ENCODE measurements at regions not wholly inside any gene's neighbourhood (a gene's known extent, or its start where the extent isn't known, plus 50 kb on each side); places are given as distances from the start of the nearest gene placed in this dataset.

DNA sequence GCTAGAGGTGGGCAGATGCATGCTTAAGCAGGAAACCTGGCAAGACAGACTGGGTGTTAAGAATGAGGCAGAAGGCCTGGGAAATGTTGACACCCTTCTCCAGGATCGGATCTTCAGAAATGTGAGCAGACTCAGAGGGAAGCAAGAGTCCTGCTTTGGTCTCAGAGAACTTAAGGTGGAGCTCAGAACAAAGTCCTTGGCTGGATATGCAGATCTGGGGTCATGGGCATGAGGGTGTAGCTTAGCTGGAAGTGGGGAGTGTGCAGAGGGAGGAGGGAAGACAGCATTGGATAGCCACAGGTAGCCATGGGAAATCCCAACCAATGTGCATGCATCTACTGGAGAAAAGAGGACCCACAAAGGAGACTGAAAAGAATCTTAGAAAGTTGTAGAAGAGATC lies 58.6 kb upstream of the CDON start:
- ATAC-seq (replicated peaks in 6 of 8), result peak in 2 of 8 experiments; percentile 73 to 96
- in situ Hi-C loops (cut with MboI; ENCODE audit: low pct_unique_long_range_greater_than_20kb in 2 of 9, low sequenced_read_pairs in 9 of 9, unreplicated experiment in 9 of 9), result no loop called here
- no peak overlapping the region for H3K27ac ChIP-seq
- peaks cover 0 to under 1% of the 10 kb centered on the region in 2 donors for H3K4me1 ChIP-seq (replicated peaks in 1 of 2)
- WGBS, 10 experiments, result 67 to 100% (median 78%) methylated on average over 1 of the region's 1 CpG; no CpG with 5 or more reads in 7 of the 10 experiments
- no peak overlapping the region for H3K4me3 ChIP-seq

DNA sequence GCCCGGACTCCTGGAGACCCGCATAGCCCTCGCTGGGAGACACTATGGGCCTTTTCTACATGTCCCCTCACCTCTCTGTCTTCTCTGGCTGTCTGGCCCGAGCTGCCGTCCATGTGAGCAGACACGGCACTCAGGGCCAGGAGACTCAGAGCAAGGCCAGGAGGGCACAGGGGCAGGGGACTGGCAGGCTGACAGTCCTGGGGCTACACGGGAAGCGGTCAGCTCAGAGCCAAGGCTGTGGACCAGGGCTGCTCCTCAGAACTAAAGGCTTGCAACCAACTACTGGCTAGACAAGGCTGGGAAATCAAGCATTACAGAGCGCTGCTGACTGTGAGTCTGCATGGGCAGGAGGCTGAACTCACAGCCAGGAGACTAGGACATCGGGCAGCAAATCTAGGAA lies 56.1 kb upstream of the CDON start:
- Histone ChIP-seq H3K27ac (no peak overlapping the region), H3K4me1 (replicated peaks in 1 of 2) (peaks cover 2 to 10% of the 10 kb centered on the region in 2 donors), H3K4me3 (no peak overlapping the region)
- no peak for ATAC-seq (replicated peaks in 6 of 8)
- in situ Hi-C loops (cut with MboI; ENCODE audit: low pct_unique_long_range_greater_than_20kb in 2 of 9, low sequenced_read_pairs in 9 of 9, unreplicated experiment in 9 of 9), result no loop called here
- 0 to 94% (median 83%) methylated on average over 1 to 10 of the region's 10 CpGs; no CpG with 5 or more reads in 2 of the 10 experiments for WGBS, 10 experiments

DNA sequence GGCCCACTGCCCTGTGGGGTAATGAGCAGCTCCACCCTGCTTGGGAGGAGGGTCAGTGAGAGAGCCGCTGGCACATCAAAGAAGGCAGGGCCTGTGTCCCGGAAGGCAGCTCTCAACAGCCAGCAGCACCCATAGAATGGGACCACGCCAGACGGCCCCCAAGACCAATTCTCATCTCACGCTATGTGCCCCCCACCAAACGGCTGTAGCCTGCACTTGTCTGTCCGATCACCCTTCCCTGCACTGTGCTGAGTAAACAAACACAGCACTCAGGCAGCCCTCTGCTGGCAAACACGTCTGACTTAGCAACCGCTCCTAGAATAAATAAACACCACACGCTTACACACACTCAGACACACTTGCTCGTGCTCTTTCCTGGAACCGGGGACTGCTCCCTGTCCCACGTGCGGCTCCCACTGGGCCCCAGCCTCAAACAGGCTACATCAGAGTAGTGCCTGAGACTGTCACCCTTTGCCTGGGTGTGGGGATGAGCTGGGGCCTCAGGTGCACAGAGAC lies 53.2 kb upstream of the CDON start:
- ATAC-seq (replicated peaks in 6 of 8), result peak; percentile 75 to 94 (median 80)
- in situ Hi-C loops (cut with MboI; ENCODE audit: low pct_unique_long_range_greater_than_20kb in 2 of 9, low sequenced_read_pairs in 9 of 9, unreplicated experiment in 9 of 9), result no loop called here
- no peak overlapping the region for H3K27ac ChIP-seq
- WGBS, 10 experiments, result 5 to 60% (median 40%) methylated on average over 1 to 7 of the region's 14 CpGs; no CpG with 5 or more reads in 3 of the 10 experiments
- H3K4me1 ChIP-seq (replicated peaks in 1 of 2), result peaks cover 16 to 21% of the 10 kb centered on the region in 2 donors
- H3K4me3 ChIP-seq, result no peak overlapping the region

DNA sequence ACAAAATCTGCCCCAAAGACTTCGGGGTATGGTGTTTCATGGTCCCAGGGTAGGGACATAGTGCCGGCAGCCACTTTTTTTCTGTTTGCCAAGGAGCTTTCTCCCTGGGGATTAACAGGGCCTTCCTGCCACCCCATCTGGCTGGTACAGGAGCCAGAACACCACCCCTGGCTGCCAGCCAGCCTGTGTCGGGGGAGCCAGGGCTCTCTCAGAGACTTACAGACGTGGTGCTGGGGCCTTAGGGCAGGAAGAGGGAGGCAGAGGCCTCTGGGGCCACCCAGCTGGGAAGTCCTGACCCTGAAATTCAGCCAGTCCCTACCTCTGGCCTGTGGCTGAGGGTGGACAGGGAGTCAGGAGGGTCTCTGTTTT lies 52.4 kb upstream of the CDON start:
- no peak overlapping the region for H3K4me3 ChIP-seq
- in situ Hi-C loops (cut with MboI; ENCODE audit: low pct_unique_long_range_greater_than_20kb in 2 of 9, low sequenced_read_pairs in 9 of 9, unreplicated experiment in 9 of 9), result no loop called here
- 20 to 100% (median 67%) methylated on average over 1 of the region's 4 CpGs; no CpG with 5 or more reads in 7 of the 10 experiments for WGBS, 10 experiments
- H3K27ac ChIP-seq, result no peak overlapping the region
- peaks cover 16 to 21% of the 10 kb centered on the region in 2 donors for H3K4me1 ChIP-seq (replicated peaks in 1 of 2)
- ATAC-seq (replicated peaks in 6 of 8), result peak in 1 of 8 experiments; percentile 2

DNA sequence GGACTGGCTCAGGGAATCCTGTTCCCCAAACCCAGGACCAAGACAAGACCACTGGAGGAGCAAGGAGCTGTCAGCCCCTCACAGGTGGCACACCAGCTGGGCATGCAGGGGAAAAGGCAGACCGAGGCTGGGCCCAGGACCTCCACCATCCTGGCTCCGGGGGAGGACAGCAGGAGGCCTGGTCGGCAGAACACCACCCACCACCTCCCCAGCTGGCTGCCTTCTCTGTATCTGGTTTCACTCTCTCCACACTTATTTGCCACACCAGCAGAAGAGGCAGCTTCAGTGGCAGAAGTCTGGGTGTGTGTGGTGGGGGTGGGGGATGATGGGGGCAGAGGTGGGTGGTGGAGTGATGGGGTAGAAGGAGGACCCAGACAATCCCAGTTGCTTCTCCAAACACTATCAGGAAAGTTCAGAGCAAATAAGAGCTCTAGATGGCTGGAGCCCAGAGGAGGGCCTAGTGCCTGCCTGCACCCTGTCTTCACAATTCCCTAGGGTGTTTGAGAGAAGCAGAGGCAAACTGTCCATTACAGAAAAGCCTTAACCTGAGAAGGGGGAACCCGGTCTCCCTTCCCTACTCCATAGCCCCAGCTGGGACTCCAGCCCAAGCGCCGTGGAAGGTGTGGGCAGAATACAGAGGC lies 51.9 kb upstream of the CDON start:
- in situ Hi-C loops (cut with MboI; ENCODE audit: low pct_unique_long_range_greater_than_20kb in 2 of 9, low sequenced_read_pairs in 9 of 9, unreplicated experiment in 9 of 9), result no loop called here
- Histone ChIP-seq H3K27ac (no peak overlapping the region), H3K4me3 (no peak overlapping the region), H3K4me1 (replicated peaks in 1 of 2) (peaks cover 16 to 21% of the 10 kb centered on the region in 2 donors)
- ATAC-seq (replicated peaks in 6 of 8), result no peak
- 0 to 94% (median 87%) methylated on average over 1 to 3 of the region's 6 CpGs; no CpG with 5 or more reads in 7 of the 10 experiments for WGBS, 10 experiments

DNA sequence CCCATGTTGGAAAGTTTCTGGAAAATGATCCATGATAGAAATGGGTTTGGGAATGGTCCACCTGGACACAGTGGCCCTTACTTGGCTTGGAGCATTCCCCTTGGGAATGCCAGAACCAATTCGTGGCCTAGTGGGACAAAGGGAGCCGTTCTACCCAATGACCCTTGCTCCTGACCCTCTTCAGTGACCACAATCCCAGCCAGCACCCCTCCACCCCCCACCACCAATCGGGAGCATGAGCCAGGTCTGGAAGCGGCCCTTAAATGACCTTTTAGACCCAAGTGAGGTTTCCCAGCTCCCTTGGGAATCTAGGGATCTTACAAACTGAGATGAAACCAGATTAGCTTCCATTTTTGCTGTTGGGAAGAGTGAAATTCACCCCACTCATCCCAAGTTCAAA lies 51.3 kb upstream of the CDON start:
- H3K4me1 ChIP-seq (replicated peaks in 1 of 2), result peaks cover 16 to 21% of the 10 kb centered on the region in 2 donors
- no peak for ATAC-seq (replicated peaks in 6 of 8)
- H3K27ac ChIP-seq, result no peak overlapping the region
- in situ Hi-C loops (cut with MboI; ENCODE audit: low pct_unique_long_range_greater_than_20kb in 2 of 9, low sequenced_read_pairs in 9 of 9, unreplicated experiment in 9 of 9), result no loop called here
- WGBS, 10 experiments, result 15 to 92% (median 72%) methylated on average over 2 of the region's 4 CpGs; no CpG with 5 or more reads in 5 of the 10 experiments
- H3K4me3 ChIP-seq, result no peak overlapping the region

DNA sequence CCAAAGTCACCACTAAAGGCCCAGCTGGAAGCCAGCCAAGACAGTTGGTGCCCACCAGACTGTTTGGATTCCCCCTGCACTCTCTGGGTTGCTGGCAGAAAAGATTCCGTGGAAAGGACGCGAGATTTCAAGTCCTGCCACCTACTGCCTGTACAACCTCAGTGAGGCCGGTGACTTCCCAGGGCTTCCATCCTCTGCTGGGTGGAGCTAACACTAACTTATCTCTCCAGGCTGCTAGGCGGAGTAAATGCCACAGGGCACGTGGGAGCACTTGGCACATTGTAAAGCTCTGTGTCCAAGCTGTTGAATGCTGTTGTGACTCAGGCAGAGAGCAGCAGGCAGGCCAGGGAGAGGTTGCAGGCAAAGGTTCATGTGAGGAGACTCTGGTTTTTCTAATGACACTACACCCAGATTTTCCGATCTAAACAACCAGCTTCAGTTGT lies 50.9 kb upstream of the CDON start:
- H3K27ac ChIP-seq, result no peak overlapping the region
- ATAC-seq (replicated peaks in 6 of 8), result peak; percentile 48 to 78 (median 66)
- H3K4me1 ChIP-seq (replicated peaks in 1 of 2), result peaks cover 16 to 21% of the 10 kb centered on the region in 2 donors
- no peak overlapping the region for H3K4me3 ChIP-seq
- in situ Hi-C loops (cut with MboI; ENCODE audit: low pct_unique_long_range_greater_than_20kb in 2 of 9, low sequenced_read_pairs in 9 of 9, unreplicated experiment in 9 of 9), result no loop called here
- 5 to 88% (median 46%) methylated on average over 1 to 6 of the region's 7 CpGs; no CpG with 5 or more reads in 4 of the 10 experiments for WGBS, 10 experiments

DNA sequence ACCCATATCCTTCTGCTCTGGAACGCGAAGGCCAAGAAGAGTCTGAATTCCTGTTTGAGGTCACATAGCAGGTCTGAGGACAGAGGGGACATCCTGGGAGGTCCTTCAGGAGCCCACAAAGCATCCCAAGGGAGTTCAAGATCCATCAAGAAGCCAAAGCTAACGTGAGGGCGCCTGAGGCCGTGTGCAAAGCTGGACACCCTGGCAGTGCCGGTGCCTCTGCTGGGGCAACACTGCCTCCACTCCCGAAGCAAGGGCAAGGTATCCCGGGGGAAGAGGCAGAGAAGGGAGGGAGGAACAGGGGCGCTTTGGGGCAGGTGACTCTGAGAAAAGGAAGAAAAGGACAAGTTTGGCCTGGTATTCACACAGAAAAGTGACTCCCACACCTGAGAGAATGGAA lies 50.3 kb upstream of the CDON start:
- peaks cover 16 to 21% of the 10 kb centered on the region in 2 donors for H3K4me1 ChIP-seq (replicated peaks in 1 of 2)
- in situ Hi-C loops (cut with MboI; ENCODE audit: low pct_unique_long_range_greater_than_20kb in 2 of 9, low sequenced_read_pairs in 9 of 9, unreplicated experiment in 9 of 9), result no loop called here
- no peak overlapping the region for H3K4me3 ChIP-seq
- H3K27ac ChIP-seq, result no peak overlapping the region
- no peak for ATAC-seq (replicated peaks in 6 of 8)
- 0 to 100% (median 65%) methylated on average over 2 to 5 of the region's 9 CpGs; no CpG with 5 or more reads in 2 of the 10 experiments for WGBS, 10 experiments

DNA sequence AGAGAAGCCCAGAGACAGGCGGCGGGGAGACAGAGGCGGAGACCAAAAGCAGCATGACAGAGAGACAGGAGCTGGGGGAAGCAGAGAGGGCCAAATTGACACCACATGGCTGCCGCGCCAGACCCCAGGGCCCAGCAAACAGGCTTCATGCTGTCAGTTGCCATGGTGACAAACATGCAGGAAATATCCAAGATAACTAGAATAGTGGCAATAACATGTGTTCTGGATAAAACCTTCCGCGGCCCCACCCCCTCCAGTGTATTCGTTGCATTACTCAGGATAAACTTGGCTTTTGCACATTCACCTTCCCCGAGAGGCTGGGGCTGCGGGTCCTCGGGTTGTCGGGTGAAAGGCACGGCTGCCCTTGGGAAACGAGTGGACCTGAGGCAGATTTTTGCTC lies 49.9 kb upstream of the CDON start:
- Histone ChIP-seq H3K4me3 (no peak overlapping the region), H3K4me1 (replicated peaks in 1 of 2) (peaks cover 16 to 21% of the 10 kb centered on the region in 2 donors)

More for the DNA sequence above, 49.9 kb upstream of the CDON start:
- peak in 6 of 8 experiments; percentile 2 to 75 (median 44) for ATAC-seq (replicated peaks in 6 of 8)
- H3K27ac ChIP-seq, result no peak overlapping the region
- WGBS, 10 experiments, result 4 to 100% (median 60%) methylated on average over 1 to 10 of the region's 14 CpGs; no CpG with 5 or more reads in 1 of the 10 experiments
- in situ Hi-C loops (cut with MboI; ENCODE audit: low pct_unique_long_range_greater_than_20kb in 2 of 9, low sequenced_read_pairs in 9 of 9, unreplicated experiment in 9 of 9), result no loop called here
